Fibroblast of mammary gland (primary cell): ENCODE measurements at regions not wholly inside any gene's neighbourhood (a gene's known extent, or its start where the extent isn't known, plus 50 kb on each side); places are given as distances from the start of the nearest gene placed in this dataset.

ENCODE experiments used
- DNase-seq: peaks from one replicate; pipeline ENCODE4 v3.0.0-alpha.2; 2010; ENCODE audit warnings: low read depth
- H3K4me3 ChIP-seq: 2 replicates; pipeline ENCODE4 v1.5.1; 2011; ENCODE audit warnings: low read depth, mild to moderate bottlenecking, low read length, moderate library complexity; ENCODE audit not compliant: control insufficient read depth
- TF ChIP-seq, protein P1 (sequence below): conservative IDR thresholded peaks from 2 replicates; pipeline ENCODE4 v1.5.1; 2011; ENCODE audit warnings: low read depth, low read length, inconsistent platforms; ENCODE audit not compliant: control insufficient read depth, insufficient read depth

DNA sequence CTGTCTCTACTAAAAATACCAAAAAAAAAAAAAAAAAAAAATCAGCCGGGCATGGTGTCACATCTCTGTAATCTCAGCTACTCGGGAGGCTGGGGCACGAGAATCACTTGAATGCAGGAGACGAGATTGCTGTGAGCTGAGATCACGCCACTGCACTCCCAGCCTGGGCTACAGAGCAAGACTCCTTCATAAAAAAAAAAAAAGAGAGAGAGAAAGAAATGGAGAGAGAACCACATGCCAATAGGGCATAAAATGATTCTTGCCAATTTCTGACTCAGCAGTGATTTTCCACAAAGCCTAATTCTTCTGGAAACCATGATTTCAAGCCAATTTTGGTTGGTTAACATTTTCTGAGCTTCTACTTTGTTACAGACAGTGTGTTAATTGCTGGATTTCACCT is 250.4 kb upstream of the SEL1L start:
- H3K4me3 ChIP-seq: no peak overlapping the region
- TF ChIP-seq, protein P1, sequence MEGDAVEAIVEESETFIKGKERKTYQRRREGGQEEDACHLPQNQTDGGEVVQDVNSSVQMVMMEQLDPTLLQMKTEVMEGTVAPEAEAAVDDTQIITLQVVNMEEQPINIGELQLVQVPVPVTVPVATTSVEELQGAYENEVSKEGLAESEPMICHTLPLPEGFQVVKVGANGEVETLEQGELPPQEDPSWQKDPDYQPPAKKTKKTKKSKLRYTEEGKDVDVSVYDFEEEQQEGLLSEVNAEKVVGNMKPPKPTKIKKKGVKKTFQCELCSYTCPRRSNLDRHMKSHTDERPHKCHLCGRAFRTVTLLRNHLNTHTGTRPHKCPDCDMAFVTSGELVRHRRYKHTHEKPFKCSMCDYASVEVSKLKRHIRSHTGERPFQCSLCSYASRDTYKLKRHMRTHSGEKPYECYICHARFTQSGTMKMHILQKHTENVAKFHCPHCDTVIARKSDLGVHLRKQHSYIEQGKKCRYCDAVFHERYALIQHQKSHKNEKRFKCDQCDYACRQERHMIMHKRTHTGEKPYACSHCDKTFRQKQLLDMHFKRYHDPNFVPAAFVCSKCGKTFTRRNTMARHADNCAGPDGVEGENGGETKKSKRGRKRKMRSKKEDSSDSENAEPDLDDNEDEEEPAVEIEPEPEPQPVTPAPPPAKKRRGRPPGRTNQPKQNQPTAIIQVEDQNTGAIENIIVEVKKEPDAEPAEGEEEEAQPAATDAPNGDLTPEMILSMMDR: no peak
- no peak for DNase-seq

DNA sequence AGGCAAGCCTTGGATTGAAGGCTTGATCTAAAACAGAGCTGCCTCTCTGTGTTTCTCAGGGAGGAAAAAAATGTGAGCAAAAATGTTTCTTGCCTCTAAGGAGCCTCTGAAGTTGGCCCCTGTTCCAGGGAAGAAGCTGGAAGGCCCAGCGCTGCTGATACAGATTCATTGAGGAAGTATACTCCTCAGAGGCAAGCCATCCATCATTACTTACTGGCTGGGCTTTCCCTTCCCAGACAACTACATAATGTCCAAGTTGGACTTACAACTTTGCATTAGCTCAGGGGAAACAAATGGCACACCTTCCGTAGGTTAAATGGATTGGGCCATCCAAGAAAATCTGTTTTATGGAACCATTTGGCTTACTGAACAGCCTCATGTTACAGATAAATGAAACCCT is 263.7 kb upstream of the SEL1L start:
- H3K4me3 ChIP-seq: no peak overlapping the region
- TF ChIP-seq, protein P1: no peak
- DNase-seq: no peak

DNA sequence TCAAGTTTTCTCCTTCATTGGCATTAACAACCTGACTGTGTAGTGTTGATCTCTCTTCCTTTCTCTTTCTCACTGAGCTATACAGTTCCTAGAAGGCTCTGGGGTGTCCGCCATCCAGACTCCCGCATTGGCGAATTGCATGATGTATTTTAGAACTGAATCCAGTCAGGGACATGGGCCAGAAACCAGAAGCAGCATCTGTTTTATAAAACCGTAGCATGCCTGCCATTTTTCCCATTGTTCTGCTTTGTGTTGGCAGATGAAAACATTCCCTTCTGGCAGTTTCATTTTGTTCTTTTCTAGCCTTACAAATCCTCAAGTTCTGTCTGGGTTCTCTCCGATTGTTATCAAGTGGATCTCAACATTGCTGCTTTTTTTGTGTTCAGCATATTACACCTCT is 268.3 kb upstream of the SEL1L start:
- H3K4me3 ChIP-seq: no peak overlapping the region
- TF ChIP-seq, protein P1: no peak
- DNase-seq: no peak

DNA sequence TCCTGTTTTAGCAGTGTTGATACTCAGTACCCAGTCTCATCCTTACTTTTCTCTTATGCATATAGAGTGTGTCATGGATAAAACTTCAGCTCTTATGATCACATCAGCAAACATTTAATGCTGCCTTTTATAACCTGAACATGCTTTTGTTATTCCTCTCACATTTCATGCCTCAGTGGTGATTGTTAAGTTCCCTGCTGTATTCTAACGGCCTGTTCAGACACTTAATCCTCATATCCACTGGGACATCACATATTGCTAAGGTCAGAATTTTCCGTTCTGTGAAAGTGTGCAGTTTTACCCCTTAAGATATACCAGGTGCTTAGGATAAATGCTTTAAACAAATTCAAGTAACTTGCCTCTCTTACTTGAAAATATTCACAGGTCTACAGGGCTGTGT is 268.7 kb upstream of the SEL1L start:
- TF ChIP-seq, protein P1: no peak
- DNase-seq: no peak
- H3K4me3 ChIP-seq: no peak overlapping the region

DNA sequence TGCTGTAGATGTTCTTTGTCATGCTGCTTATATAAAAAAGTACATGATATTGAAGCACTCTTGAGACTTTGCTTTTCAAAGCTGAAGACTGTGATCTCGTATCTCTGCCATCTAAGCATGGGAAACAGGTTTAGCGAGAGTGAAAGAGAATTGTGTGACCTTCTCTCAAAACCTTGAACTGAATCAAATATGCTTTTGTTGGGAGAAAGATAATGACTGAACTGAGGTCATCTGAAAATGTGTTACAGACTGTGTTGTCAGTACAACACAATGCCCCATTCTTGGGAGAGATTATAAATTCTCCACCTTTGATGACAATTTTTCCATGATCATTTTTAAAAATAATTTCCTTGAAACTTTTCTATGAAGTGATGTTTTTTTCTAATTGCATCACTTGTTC is 272.1 kb upstream of the SEL1L start:
- TF ChIP-seq, protein P1: no peak
- no peak for DNase-seq
- no peak overlapping the region for H3K4me3 ChIP-seq

DNA sequence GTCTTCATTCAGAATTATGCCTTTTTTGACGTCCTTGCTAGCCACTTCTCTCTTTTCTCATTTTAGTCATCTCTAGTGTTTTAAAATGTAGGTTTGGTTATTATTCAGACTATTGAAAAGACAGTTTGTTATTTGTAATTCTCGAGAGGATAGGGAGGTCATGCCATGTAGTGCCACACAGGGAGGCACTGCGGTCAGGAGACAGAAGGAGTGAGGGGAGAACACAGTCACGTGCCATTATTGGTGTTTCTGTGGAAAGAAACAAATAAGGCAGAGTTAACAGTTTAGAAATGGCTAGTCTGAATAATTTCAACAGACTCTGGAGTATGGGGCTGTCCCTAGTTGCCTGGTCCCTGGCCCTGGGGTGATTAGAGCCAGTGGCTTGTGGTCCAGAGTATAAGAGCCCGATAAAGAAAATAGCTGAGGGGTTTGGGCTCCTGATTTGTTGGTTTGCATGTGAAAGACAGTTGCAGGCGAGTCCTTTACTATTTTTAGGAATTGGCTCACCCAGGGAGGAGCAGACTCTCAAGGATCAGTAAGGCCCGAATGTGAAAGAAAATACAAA is 278.1 kb upstream of the SEL1L start:
- TF ChIP-seq, protein P1: no peak
- H3K4me3 ChIP-seq: no peak overlapping the region
- DNase-seq: no peak

DNA sequence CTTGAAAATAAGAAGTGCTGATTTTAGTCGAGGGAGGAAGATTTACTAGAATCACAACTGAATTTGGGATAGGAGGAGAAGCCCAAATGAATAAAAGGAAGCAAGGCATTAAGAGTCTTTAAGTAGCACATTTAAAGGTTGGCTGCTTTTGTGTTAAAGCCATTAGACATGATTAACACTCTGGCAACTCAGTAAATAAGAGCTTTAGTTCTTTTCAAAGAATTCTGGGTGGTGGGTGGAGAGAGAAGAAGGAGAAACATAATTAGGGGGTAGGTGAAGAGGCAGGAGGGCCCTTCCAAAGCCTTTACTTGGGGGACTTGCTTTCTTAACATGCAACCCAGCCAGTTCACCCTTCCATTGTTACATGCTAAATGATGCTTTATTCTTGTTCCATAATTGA is 284.6 kb upstream of the SEL1L start:
- H3K4me3 ChIP-seq: no peak overlapping the region
- no peak for DNase-seq
- TF ChIP-seq, protein P1: no peak
